Endothelial cell of umbilical vein (primary cell): ENCODE measurements at regions not wholly inside any gene's neighbourhood (a gene's known extent, or its start where the extent isn't known, plus 50 kb on each side); places are given as distances from the start of the nearest gene placed in this dataset.

ENCODE experiments used
- BruUV-seq: library from RNA; stranded (reverse); fragments of 400-500 nt; replicated peaks from 2 replicates; lab custom pipeline; 2021; lab: Mats Ljungman, UMichigan
- CTCF ChIA-PET: fragments of 300-600, 350-600 bp; sonication (Branson Sonifier 250); formaldehyde crosslinking; loops from one replicate; lab custom pipeline; 2021; ENCODE audit warnings: antibody characterized with exemption, inconsistent platforms; lab: Charles Lee
- POLR2A ChIA-PET: fragments of 300-600, 350-600 bp; sonication (Branson Sonifier 250); formaldehyde crosslinking; loops from one replicate; lab custom pipeline; 2021; ENCODE audit warnings: antibody characterized with exemption, inconsistent platforms; lab: Charles Lee
- DNase-seq: peaks from one replicate; pipeline ENCODE4 v3.0.0-alpha.2; 2011; ENCODE audit warnings: low read depth, low spot score
- FAIRE-seq: peaks from 2 replicates; lab custom pipeline; 2011; peaks lifted over from hg19 to GRCh38; lab: Jason Lieb, UNC
- H2AFZ ChIP-seq: 2 replicates; pipeline ENCODE4 v1.6.0; 2012; ENCODE audit warnings: low read depth, low read length, control low read depth, inconsistent platforms
- H3K27ac ChIP-seq: 2 replicates; pipeline ENCODE4 v1.5.1; 2011; ENCODE audit warnings: low read depth, mild to moderate bottlenecking, control low read depth, low read length, moderate library complexity; ENCODE audit not compliant: insufficient read depth
- H3K27me3 ChIP-seq, 2 experiments: 2 replicates each; pipeline versions ENCODE4 v1.6.0 to v1.6.1; 2011; ENCODE audit warnings: low read length in 2 of 2, mixed read lengths in 1 of 2; ENCODE audit not compliant: control insufficient read depth in 2 of 2, insufficient read depth in 2 of 2
- H3K36me3 ChIP-seq, 2 experiments: 2 replicates in 1 of 2; 3 replicates in 1 of 2; pipeline ENCODE4 v1.5.1; 2011; ENCODE audit warnings: low read length in 2 of 2, mild to moderate bottlenecking in 1 of 2, moderate library complexity in 1 of 2; ENCODE audit not compliant: control insufficient read depth in 2 of 2, insufficient read depth in 2 of 2; ENCODE audit errors: extremely low read depth in 1 of 2
- H3K4me1 ChIP-seq: 3 replicates; pipeline ENCODE4 v1.5.1; 2011; ENCODE audit warnings: mild to moderate bottlenecking, low read length; ENCODE audit not compliant: control insufficient read depth, insufficient read depth; ENCODE audit errors: extremely low read depth
- H3K4me2 ChIP-seq: 2 replicates; pipeline ENCODE4 v1.6.1; 2011; ENCODE audit warnings: low read length, control low read depth, mixed read lengths; ENCODE audit not compliant: insufficient read depth
- H3K4me3 ChIP-seq, 3 experiments: fragments of 200-600 bp in 1 of 3; sonication (generic), shearing (Covaris generic) in 1 of 3; replicated peaks in 1 of 3; 2 replicates each; pipeline ENCODE4 v1.5.1; 2011 to 2016; ENCODE audit warnings: control low read depth in 3 of 3, low read length in 3 of 3, mild to moderate bottlenecking in 2 of 3, inconsistent platforms in 1 of 3, low read depth in 1 of 3, moderate library complexity in 1 of 3; ENCODE audit not compliant: insufficient read depth in 1 of 3
- H3K79me2 ChIP-seq: 2 replicates; pipeline ENCODE4 v1.6.0; 2012; ENCODE audit warnings: low read length, inconsistent platforms; ENCODE audit not compliant: control insufficient read depth, insufficient read depth
- H3K9ac ChIP-seq: replicated peaks from 2 replicates; pipeline ENCODE3; 2011; ENCODE audit warnings: low read length, control low read depth; ENCODE audit not compliant: insufficient read depth; ENCODE audit errors: extremely low read depth
- H3K9me1 ChIP-seq: replicated peaks from 3 replicates; pipeline ENCODE4 v1.6.0; 2011; ENCODE audit warnings: mild to moderate bottlenecking, low read length; ENCODE audit not compliant: control insufficient read depth, insufficient read depth; ENCODE audit errors: extremely low read depth
- H3K9me3 ChIP-seq: replicated peaks from 2 replicates; pipeline ENCODE4 v1.5.1; 2012; ENCODE audit warnings: low read length, inconsistent platforms; ENCODE audit not compliant: control insufficient read depth, insufficient read depth
- H4K20me1 ChIP-seq: replicated peaks from 2 replicates; pipeline ENCODE3; 2011; ENCODE audit warnings: mild to moderate bottlenecking, low read length; ENCODE audit not compliant: control insufficient read depth, insufficient read depth; ENCODE audit errors: extremely low read depth
- EZH2 ChIP-seq: IDR thresholded peaks from 2 replicates; pipeline ENCODE4 v1.6.1; 2012; ENCODE audit warnings: borderline replicate concordance, low read depth, mild to moderate bottlenecking, moderate library complexity, low read length, inconsistent platforms; ENCODE audit not compliant: severe bottlenecking
- FOS ChIP-seq: IDR thresholded peaks from 2 replicates; pipeline ENCODE4 v1.6.1; 2011; ENCODE audit warnings: mild to moderate bottlenecking, low read length, moderate library complexity, borderline replicate concordance; ENCODE audit not compliant: insufficient read depth
- GATA2 ChIP-seq: IDR thresholded peaks from 2 replicates; pipeline ENCODE4 v1.7.0; 2011; ENCODE audit warnings: low read depth, mild to moderate bottlenecking, moderate library complexity, mixed read lengths, low read length; ENCODE audit not compliant: insufficient read length, insufficient read depth
- JUN ChIP-seq: IDR thresholded peaks from 2 replicates; pipeline ENCODE4 v1.6.1; 2011; ENCODE audit warnings: borderline replicate concordance, low read depth; ENCODE audit not compliant: insufficient read length, insufficient read depth
- MAX ChIP-seq: IDR thresholded peaks from 2 replicates; pipeline ENCODE4 v1.6.1; 2011; ENCODE audit not compliant: insufficient read depth, insufficient read length
- MYC ChIP-seq: IDR thresholded peaks from one replicate; pipeline ENCODE4 v1.6.1; 2011; ENCODE audit warnings: mild to moderate bottlenecking, low read depth, low read length
- POLR2A ChIP-seq: IDR thresholded peaks from 2 replicates; pipeline ENCODE4 v1.6.1; 2012; ENCODE audit warnings: low read depth, mild to moderate bottlenecking, control low read depth, low read length
- POLR2AphosphoS5 ChIP-seq: IDR thresholded peaks from 2 replicates; pipeline ENCODE4 v1.6.1; 2012; ENCODE audit warnings: low read depth, mild to moderate bottlenecking, control low read depth, low read length, moderate library complexity; ENCODE audit not compliant: insufficient read depth
- dilution Hi-C: fragments of 300-500 bp; cut with MboI; formaldehyde crosslinking; loops from one replicate; pipeline ENCODE4 v1.15.0; 2019; ENCODE audit warnings: low sequenced_read_pairs; ENCODE audit not compliant: extremely low pct_ligation_motif_present
- intact Hi-C: fragments of 100-400 bp; cut with micrococcal nuclease; formaldehyde crosslinking; loops from one replicate; pipeline ENCODE4 v1.10.0; 2022
- TF ChIP-seq, protein P1 (sequence below), 2 donors: IDR thresholded peaks; 1 replicate in 1 of 2; 2 replicates in 1 of 2; pipeline ENCODE4 v1.5.1; 2011; ENCODE audit warnings: low read length in 2 of 2, mild to moderate bottlenecking in 2 of 2, moderate library complexity in 2 of 2, control low read depth in 1 of 2, inconsistent platforms in 1 of 2, low read depth in 1 of 2; ENCODE audit not compliant: insufficient read depth in 1 of 2; ENCODE audit errors: extremely low read depth in 1 of 2

DNA sequence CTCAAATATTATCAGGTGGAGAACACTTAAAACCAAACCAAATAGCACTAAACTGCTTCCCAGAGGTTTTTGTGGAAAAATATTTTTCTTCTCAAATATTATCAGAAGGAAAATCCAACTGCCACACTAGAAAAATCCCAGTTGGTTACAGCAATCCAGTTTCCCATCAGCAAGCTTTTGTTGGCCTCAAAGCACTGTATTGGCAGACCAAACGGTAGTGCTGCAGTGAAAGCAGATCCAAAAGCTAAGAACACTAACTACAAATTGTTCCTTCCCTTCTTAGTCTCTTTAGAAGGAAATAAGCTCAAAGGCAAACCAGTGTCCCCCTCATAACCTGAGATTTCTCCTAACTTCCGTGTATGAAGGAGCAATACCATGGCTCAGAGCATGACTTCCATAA is 105.3 kb downstream of the TRIM36 start:
- H3K4me3 ChIP-seq, result no peak overlapping the region
- no peaks in the 10 kb centered on the region for H3K4me1 ChIP-seq
- H3K27ac ChIP-seq, result no peak overlapping the region
- BruUV-seq, result no TSS peak
- no peaks in the 10 kb centered on the region for H3K36me3 ChIP-seq
- no peaks in the 10 kb centered on the region for H3K27me3 ChIP-seq
- no peaks in the 10 kb centered on the region for H4K20me1 ChIP-seq
- H3K79me2 ChIP-seq, result no peaks in the 10 kb centered on the region
- H2AFZ ChIP-seq, result no peak overlapping the region
- H3K4me2 ChIP-seq, result no peak overlapping the region
- H3K9ac ChIP-seq, result no peak overlapping the region
- H3K9me1 ChIP-seq, result no peaks in the 10 kb centered on the region
- dilution Hi-C loops, result no loop called here
- CTCF ChIA-PET, result no interaction called here
- no peak for DNase-seq
- FAIRE-seq, result no peak
- POLR2A ChIA-PET, result no interaction called here
- no peaks in the 10 kb centered on the region for H3K9me3 ChIP-seq
- no peak for TF ChIP-seq JUN
- TF ChIP-seq MYC, result no peak
- no peak for TF ChIP-seq EZH2
- no peak for TF ChIP-seq GATA2
- TF ChIP-seq, protein P1, sequence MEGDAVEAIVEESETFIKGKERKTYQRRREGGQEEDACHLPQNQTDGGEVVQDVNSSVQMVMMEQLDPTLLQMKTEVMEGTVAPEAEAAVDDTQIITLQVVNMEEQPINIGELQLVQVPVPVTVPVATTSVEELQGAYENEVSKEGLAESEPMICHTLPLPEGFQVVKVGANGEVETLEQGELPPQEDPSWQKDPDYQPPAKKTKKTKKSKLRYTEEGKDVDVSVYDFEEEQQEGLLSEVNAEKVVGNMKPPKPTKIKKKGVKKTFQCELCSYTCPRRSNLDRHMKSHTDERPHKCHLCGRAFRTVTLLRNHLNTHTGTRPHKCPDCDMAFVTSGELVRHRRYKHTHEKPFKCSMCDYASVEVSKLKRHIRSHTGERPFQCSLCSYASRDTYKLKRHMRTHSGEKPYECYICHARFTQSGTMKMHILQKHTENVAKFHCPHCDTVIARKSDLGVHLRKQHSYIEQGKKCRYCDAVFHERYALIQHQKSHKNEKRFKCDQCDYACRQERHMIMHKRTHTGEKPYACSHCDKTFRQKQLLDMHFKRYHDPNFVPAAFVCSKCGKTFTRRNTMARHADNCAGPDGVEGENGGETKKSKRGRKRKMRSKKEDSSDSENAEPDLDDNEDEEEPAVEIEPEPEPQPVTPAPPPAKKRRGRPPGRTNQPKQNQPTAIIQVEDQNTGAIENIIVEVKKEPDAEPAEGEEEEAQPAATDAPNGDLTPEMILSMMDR (IDR thresholded peaks at IDR 0.05; ENCODE audit: extremely low read depth in 1 of 2, insufficient read depth in 1 of 2, low read depth in 1 of 2, low read length in 2 of 2), result no peak
- TF ChIP-seq POLR2A, result no peak
- no peak for TF ChIP-seq POLR2AphosphoS5
- no peak for TF ChIP-seq MAX
- TF ChIP-seq FOS, result no peak
- intact Hi-C loops, result no loop called here
